Activated naive CD8-positive, alpha-beta T cell treated with anti-CD3 and anti-CD28 coated beads, Interleukin-2, amount 10 ng/mL, durations not matched to agents 7 days and 5 days (primary cell): ENCODE measurements at regions not wholly inside any gene's neighbourhood (a gene's known extent, or its start where the extent isn't known, plus 50 kb on each side); places are given as distances from the start of the nearest gene placed in this dataset.

Experiments used
- ATAC-seq: fragments of 150-1000 bp; cut with Tn5 transposase; one replicate; pipeline ENCODE4 v1.10.0; 2021; ENCODE audit warnings: low read depth, moderate library complexity
- POLR2A ChIA-PET: fragments of 350-600 bp; sonication (Branson Sonifier 250); formaldehyde crosslinking; loops from one replicate; lab custom pipeline; 2021; ENCODE audit warnings: antibody characterized with exemption; lab: Charles Lee
- DNase-seq: peaks from one replicate; pipeline ENCODE4 v3.0.0; 2021
- H3K27ac Mint-ChIP-seq: one replicate; pipeline ENCODE4 v1.8.0; 2022; ENCODE audit warnings: mild to moderate bottlenecking, mixed read lengths
- H3K27me3 Mint-ChIP-seq: one replicate; pipeline ENCODE4 v1.8.0; 2022; ENCODE audit warnings: mild to moderate bottlenecking, moderate library complexity, mixed read lengths
- H3K36me3 Mint-ChIP-seq: one replicate; pipeline ENCODE4 v1.8.0; 2021; ENCODE audit warnings: mild to moderate bottlenecking, mixed read lengths
- H3K4me1 Mint-ChIP-seq: one replicate; pipeline ENCODE4 v1.8.0; 2021; ENCODE audit warnings: mixed read lengths
- H3K4me3 Mint-ChIP-seq: one replicate; pipeline ENCODE4 v1.8.0; 2022; ENCODE audit warnings: mild to moderate bottlenecking, moderate library complexity, mixed read lengths
- H3K9me3 Mint-ChIP-seq: one replicate; pipeline ENCODE4 v1.8.0; 2021; ENCODE audit warnings: mixed read lengths

DNA sequence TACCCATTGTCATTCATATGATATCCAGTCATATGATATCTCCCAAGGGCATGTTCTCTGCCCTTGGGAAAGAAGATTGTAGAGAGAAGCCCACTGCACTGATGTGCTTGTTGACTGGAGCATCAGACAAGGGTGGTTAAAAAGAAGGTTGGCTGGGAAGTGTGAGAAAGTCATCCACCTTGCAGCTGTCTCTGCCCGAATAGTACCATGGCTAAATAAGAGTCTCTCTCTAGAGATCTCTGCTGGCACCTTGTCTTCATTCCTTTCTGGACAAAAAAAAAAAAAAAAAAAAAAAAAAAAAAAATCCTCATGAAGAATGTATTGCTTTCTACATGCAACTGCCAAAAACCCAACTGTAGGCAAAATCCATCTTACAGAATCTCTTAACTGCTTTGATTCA is 349.7 kb upstream of the ESRRG start:
- DNase-seq, result no peak

GRCh38 chr1:217067642-217068041 is 344.4 kb upstream of the ESRRG start:
- no peak for DNase-seq
- H3K36me3 Mint-ChIP-seq, result no peaks in the 10 kb centered on the region
- no peak overlapping the region for H3K27ac Mint-ChIP-seq
- no peaks in the 10 kb centered on the region for H3K27me3 Mint-ChIP-seq
- POLR2A ChIA-PET, result no interaction called here
- no peaks in the 10 kb centered on the region for H3K9me3 Mint-ChIP-seq
- H3K4me3 Mint-ChIP-seq, result no peak overlapping the region
- H3K4me1 Mint-ChIP-seq, result no peaks in the 10 kb centered on the region
- no peak for ATAC-seq

More for the DNA sequence above, 349.7 kb upstream of the ESRRG start:
- Mint-ChIP-seq H3K36me3 (no peaks in the 10 kb centered on the region), H3K27ac (no peak overlapping the region), H3K9me3 (no peaks in the 10 kb centered on the region), H3K27me3 (no peaks in the 10 kb centered on the region), H3K4me3 (no peak overlapping the region), H3K4me1 (no peaks in the 10 kb centered on the region)
- ATAC-seq, result no peak
- POLR2A ChIA-PET, result no interaction called here

DNA sequence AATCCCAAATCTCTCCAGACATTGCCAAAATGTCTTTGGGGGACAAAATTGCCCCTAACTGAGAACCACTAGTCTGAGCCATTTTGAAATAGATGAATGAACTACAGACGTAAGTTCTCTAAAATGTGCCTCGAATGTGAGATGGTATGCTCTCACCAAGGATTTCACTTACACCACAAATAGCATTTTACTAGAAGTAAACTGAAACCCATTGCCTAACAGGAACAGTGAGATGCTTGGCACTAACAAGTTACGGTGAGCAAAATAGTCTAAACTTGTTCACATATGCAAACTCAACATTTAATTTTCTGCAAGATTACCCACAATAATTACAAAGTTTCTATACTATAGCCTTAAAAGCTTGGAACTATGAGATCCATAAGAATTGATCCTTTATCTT is 343.6 kb upstream of the ESRRG start:
- Mint-ChIP-seq H3K9me3 (no peaks in the 10 kb centered on the region), H3K27me3 (no peaks in the 10 kb centered on the region), H3K27ac (no peak overlapping the region), H3K4me1 (no peaks in the 10 kb centered on the region), H3K36me3 (no peaks in the 10 kb centered on the region), H3K4me3 (no peak overlapping the region)
- POLR2A ChIA-PET, result no interaction called here
- no peak for ATAC-seq
- DNase-seq, result no peak

DNA sequence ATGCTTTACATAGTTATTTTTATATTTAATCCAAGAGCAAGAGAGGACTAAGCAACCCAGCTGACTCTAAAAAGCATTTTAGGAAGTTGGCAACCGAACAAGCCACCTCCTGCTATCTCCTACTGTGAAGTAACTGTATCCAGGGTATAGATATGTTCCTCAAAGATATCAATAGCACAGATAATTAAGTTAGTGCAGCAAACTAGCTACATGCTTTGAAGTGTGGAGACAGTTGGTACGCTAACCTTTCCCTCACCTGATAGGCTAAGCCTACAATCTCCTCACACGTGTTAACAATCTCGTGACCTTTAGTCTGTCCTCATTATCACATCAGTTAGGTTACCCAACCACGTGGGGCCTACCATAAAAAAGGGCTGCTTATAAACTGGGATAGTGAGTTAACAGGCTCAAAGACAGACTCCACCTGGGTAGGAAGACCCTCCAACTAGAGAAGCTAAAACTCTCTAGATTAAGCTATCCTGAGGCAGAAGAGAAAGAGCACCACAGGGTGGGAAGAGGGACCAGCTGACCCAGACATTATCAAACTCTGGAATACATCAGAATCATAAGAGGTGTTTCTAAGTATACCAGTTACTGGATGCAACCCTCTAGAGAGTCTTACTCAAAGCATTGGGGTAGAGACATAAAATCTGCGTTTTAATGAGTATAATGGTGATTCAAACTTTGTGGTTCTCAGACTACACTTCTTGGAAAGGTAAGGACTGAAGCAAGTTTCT is 340.1 kb upstream of the ESRRG start:
- no peaks in the 10 kb centered on the region for H3K27me3 Mint-ChIP-seq
- ATAC-seq (no peak), DNase-seq (no peak)
- H3K4me1 Mint-ChIP-seq, result no peaks in the 10 kb centered on the region
- POLR2A ChIA-PET, result no interaction called here
- no peak overlapping the region for H3K4me3 Mint-ChIP-seq
- no peaks in the 10 kb centered on the region for H3K36me3 Mint-ChIP-seq
- no peaks in the 10 kb centered on the region for H3K9me3 Mint-ChIP-seq
- H3K27ac Mint-ChIP-seq, result no peak overlapping the region

DNA sequence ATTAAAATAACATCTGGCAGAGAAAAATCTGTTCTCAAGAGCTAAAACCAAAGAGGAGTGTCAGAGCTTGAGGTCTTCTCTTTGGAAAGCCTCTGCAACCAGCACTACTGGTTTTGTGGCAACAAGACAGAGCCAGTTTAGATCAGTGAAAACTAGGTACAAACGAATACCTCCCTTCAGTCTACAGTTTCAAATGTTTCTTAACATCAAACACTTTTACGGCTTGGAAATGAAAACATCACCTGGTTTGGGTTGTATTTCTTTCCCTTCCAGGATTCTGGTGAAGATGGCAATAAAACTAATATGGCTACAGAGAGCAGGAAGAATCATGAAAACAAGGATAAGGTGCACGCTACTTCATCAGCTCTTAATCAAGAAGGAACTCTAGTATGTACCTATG is 339.4 kb upstream of the ESRRG start:
- no peaks in the 10 kb centered on the region for H3K27me3 Mint-ChIP-seq
- ATAC-seq (no peak), DNase-seq (no peak)
- POLR2A ChIA-PET, result no interaction called here
- no peaks in the 10 kb centered on the region for H3K9me3 Mint-ChIP-seq
- no peak overlapping the region for H3K4me3 Mint-ChIP-seq
- no peaks in the 10 kb centered on the region for H3K36me3 Mint-ChIP-seq
- no peak overlapping the region for H3K27ac Mint-ChIP-seq
- no peaks in the 10 kb centered on the region for H3K4me1 Mint-ChIP-seq

GRCh38 chr1:217059401-217059800 is 336.2 kb upstream of the ESRRG start:
- POLR2A ChIA-PET, result no interaction called here
- H3K4me3 Mint-ChIP-seq, result no peak overlapping the region
- no peaks in the 10 kb centered on the region for H3K4me1 Mint-ChIP-seq
- DNase-seq, result no peak
- no peak for ATAC-seq
- H3K9me3 Mint-ChIP-seq, result no peaks in the 10 kb centered on the region
- no peaks in the 10 kb centered on the region for H3K36me3 Mint-ChIP-seq
- no peaks in the 10 kb centered on the region for H3K27me3 Mint-ChIP-seq
- no peak overlapping the region for H3K27ac Mint-ChIP-seq

DNA sequence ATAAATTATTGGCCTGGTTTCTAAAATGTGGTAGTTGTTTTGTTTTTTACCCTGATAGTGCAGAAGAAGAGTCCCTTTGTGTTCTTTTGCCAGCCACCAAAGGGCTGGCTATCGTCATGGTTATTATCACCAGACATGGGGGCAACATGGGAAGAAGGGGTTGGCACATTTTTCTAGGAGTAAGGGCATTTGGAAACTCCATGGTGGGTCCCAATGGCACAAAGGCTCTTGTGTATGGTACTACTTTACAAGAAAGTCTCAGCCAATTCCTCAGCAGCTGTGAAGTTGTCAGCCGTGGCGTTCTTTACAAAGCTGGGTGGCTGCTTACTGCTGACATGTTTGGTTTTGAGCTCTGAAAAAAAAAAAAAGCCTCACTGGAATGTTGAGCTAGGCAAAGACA is 330.4 kb upstream of the ESRRG start:
- Mint-ChIP-seq H3K4me1 (no peaks in the 10 kb centered on the region), H3K27ac (no peak overlapping the region), H3K36me3 (no peaks in the 10 kb centered on the region), H3K9me3 (no peaks in the 10 kb centered on the region), H3K4me3 (no peak overlapping the region), H3K27me3 (no peaks in the 10 kb centered on the region)
- no peak for ATAC-seq
- POLR2A ChIA-PET, result no interaction called here
- no peak for DNase-seq

- ATAC-seq, result no peak
- no peaks in the 10 kb centered on the region for H3K4me1 Mint-ChIP-seq
Measured at GRCh38 chr1:217052626-217053025, 329.4 kb upstream of the ESRRG start.

GRCh38 chr1:217052196-217052595 is 329.0 kb upstream of the ESRRG start:
- POLR2A ChIA-PET, result no interaction called here
- Mint-ChIP-seq H3K4me3 (no peak overlapping the region), H3K9me3 (no peaks in the 10 kb centered on the region), H3K27ac (no peak overlapping the region), H3K27me3 (no peaks in the 10 kb centered on the region), H3K36me3 (no peaks in the 10 kb centered on the region), H3K4me1 (no peaks in the 10 kb centered on the region)
- ATAC-seq (no peak), DNase-seq (no peak)

More at GRCh38 chr1:217052626-217053025, 329.4 kb upstream of the ESRRG start:
- Mint-ChIP-seq H3K4me3 (no peak overlapping the region), H3K27me3 (no peaks in the 10 kb centered on the region), H3K9me3 (no peaks in the 10 kb centered on the region), H3K27ac (no peak overlapping the region), H3K36me3 (no peaks in the 10 kb centered on the region)
- no peak for DNase-seq
- POLR2A ChIA-PET, result no interaction called here

DNA sequence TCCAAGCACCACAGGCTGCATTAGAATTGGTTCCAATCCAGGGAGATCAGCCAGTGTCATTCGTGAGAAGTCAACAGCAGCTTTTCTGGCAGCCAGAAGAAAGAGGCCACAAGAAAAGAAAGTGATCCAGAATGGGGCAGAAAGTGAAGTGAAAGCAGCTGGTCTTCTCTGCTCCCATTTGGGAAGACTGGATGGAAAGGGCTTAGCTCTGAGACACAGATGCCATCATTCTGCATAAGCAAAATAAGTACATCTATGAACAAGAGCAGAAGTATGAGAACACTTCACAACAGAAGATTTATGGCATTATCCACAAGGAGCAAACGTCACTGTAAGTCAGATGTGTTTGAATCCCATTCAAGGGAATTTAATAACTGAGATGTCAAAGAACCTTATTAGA is 326.5 kb upstream of the ESRRG start:
- no peaks in the 10 kb centered on the region for H3K27me3 Mint-ChIP-seq
- no peaks in the 10 kb centered on the region for H3K36me3 Mint-ChIP-seq
- H3K9me3 Mint-ChIP-seq, result no peaks in the 10 kb centered on the region
- H3K27ac Mint-ChIP-seq, result no peak overlapping the region
- ATAC-seq (no peak), DNase-seq (no peak)
- no peaks in the 10 kb centered on the region for H3K4me1 Mint-ChIP-seq
- no peak overlapping the region for H3K4me3 Mint-ChIP-seq
- POLR2A ChIA-PET, result no interaction called here

GRCh38 chr1:217049081-217049480 is 325.9 kb upstream of the ESRRG start:
- Mint-ChIP-seq H3K4me3 (no peak overlapping the region), H3K9me3 (no peaks in the 10 kb centered on the region), H3K4me1 (no peaks in the 10 kb centered on the region), H3K36me3 (no peaks in the 10 kb centered on the region), H3K27ac (no peak overlapping the region), H3K27me3 (no peaks in the 10 kb centered on the region)
- ATAC-seq (no peak), DNase-seq (no peak)
- POLR2A ChIA-PET, result no interaction called here

- Mint-ChIP-seq H3K4me1 (no peaks in the 10 kb centered on the region), H3K27me3 (no peaks in the 10 kb centered on the region), H3K4me3 (no peak overlapping the region), H3K9me3 (no peaks in the 10 kb centered on the region), H3K27ac (no peak overlapping the region), H3K36me3 (no peaks in the 10 kb centered on the region)
- DNase-seq, result no peak
- POLR2A ChIA-PET, result no interaction called here
- ATAC-seq, result no peak
Measured at GRCh38 chr1:217048104-217048707, 325.0 kb upstream of the ESRRG start.

- Mint-ChIP-seq H3K36me3 (no peaks in the 10 kb centered on the region), H3K27me3 (no peaks in the 10 kb centered on the region), H3K27ac (no peak overlapping the region), H3K4me3 (no peak overlapping the region), H3K4me1 (no peaks in the 10 kb centered on the region), H3K9me3 (peaks cover 13% of the 10 kb centered on the region)
- POLR2A ChIA-PET, result no interaction called here
- DNase-seq, result no peak
- no peak for ATAC-seq
Measured at GRCh38 chr1:217040711-217041455, 317.7 kb upstream of the ESRRG start.

GRCh38 chr1:217039926-217040325 is 316.7 kb upstream of the ESRRG start:
- Mint-ChIP-seq H3K9me3 (peaks cover 13% of the 10 kb centered on the region), H3K36me3 (no peaks in the 10 kb centered on the region), H3K27ac (no peak overlapping the region), H3K4me1 (no peaks in the 10 kb centered on the region), H3K27me3 (no peaks in the 10 kb centered on the region), H3K4me3 (no peak overlapping the region)
- DNase-seq (no peak), ATAC-seq (no peak)
- POLR2A ChIA-PET, result no interaction called here
